GM12873 (cell line): ENCODE measurements at regions not wholly inside any gene's neighbourhood (a gene's known extent, or its start where the extent isn't known, plus 50 kb on each side); places are given as distances from the start of the nearest gene placed in this dataset.

Experiments used
- TF ChIP-seq, protein P1 (sequence below): IDR thresholded peaks from 2 replicates; pipeline ENCODE4 v1.5.1; 2012; ENCODE audit warnings: low read depth, mild to moderate bottlenecking, moderate library complexity, low read length, control low read depth; ENCODE audit not compliant: insufficient read depth; ENCODE audit errors: missing control alignments

DNA sequence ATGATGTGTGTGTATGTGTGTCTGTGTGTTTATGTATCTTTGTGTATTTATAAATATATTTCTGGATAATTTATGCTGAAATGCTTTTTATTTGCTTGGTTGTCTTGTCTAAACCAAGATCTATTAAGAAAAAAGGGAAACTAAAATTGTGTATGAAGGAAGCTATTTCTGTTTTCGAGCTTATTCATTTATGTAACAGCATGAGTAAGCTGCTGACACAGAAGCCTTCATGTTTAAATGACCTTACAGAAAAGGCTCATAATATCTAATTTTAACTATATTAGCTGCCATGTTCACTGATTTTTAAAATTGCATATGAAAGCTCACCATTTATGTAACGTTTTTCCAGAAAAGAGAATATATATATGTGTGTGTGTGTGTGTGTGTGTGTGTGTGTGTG lies 392.8 kb downstream of the PTH2R start:
- TF ChIP-seq, protein P1, sequence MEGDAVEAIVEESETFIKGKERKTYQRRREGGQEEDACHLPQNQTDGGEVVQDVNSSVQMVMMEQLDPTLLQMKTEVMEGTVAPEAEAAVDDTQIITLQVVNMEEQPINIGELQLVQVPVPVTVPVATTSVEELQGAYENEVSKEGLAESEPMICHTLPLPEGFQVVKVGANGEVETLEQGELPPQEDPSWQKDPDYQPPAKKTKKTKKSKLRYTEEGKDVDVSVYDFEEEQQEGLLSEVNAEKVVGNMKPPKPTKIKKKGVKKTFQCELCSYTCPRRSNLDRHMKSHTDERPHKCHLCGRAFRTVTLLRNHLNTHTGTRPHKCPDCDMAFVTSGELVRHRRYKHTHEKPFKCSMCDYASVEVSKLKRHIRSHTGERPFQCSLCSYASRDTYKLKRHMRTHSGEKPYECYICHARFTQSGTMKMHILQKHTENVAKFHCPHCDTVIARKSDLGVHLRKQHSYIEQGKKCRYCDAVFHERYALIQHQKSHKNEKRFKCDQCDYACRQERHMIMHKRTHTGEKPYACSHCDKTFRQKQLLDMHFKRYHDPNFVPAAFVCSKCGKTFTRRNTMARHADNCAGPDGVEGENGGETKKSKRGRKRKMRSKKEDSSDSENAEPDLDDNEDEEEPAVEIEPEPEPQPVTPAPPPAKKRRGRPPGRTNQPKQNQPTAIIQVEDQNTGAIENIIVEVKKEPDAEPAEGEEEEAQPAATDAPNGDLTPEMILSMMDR: no peak

DNA sequence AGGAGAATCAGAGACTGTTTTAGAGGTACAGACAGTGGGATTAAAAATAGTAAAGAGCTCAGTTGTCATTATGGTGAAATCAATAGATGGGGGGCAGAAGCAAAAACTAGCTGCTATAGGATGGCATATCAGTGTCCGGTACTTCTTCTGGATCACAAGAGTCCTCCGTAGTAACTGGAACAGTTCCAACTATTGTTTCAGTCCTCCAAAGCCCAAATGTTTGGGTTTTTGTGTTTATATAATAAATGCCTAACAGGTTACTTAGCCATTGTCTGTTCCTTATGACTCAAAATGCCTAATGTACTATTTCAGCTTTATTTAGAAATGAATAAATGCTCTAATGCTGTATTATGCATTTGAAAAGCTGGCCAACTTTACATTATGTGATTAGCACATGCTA lies 401.2 kb downstream of the PTH2R start:
- TF ChIP-seq, protein P1: no peak

DNA sequence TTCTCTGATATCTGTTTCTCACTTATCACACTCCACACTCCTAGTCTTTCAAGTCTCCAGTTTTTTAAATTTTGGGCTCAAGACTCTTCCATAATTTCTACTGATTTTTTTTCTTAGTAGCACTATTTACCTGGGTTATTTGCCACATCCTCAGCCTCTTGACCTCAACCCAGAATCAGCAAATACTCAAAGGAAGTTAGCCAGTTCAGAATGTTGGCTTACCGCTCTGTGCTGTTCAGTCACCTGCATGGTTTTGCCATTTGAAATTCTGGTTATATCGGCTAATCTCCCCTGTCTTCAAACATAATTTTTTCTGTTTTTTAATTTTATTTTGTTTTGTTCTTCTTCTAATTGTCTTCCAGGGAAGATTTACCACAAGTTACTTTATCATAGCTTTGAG lies 412.6 kb downstream of the PTH2R start:
- TF ChIP-seq, protein P1: no peak

DNA sequence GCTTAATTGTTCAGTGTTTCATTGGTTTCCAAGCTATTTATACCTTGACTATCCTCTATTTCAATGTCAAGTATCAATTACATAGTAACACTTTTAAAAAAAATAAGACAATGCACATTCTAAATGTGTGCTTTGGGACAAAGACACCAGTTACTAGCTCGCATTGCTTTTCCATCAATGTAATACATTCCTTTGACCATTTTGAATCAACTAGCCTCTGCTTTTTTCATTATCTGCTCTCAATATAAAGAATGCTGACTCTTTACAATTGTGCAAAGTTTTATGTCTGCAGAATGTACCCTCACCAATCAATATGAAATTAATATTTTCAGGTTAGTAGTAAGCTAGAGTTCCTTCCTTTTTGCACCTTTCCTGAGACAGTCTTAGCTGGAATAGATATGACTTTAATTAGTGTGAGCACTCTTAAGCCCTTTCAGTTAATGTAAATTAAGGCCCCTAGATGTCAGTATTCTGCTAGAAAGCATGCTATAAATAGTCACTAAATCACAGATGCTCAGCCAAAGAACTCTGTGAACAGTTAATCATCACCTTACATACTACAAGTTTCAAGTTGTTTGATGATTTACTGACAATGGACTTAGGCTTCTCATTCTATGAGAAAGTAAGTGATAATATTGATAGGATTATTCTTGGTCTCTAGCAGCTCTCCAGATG lies 413.6 kb downstream of the PTH2R start:
- TF ChIP-seq, protein P1: no peak

DNA sequence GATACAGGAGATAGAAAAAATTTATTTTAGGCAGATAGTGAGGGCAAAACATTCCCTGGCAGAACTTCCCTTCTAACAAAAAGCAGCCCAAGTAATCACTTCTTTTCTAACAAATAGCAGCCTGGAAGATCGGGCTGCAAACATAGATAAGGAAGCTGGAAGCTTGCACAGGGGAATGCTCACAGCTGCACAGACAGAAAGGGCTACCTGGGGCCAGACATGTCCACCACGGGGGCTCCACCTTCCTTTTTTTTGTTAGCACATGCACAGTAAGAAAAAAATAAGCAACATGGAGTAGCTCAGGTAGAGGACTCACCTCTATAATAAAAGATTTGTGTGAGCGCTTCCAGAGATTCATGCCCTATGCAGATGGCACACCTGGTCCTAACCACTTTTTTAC lies 420.5 kb downstream of the PTH2R start:
- TF ChIP-seq, protein P1: no peak

DNA sequence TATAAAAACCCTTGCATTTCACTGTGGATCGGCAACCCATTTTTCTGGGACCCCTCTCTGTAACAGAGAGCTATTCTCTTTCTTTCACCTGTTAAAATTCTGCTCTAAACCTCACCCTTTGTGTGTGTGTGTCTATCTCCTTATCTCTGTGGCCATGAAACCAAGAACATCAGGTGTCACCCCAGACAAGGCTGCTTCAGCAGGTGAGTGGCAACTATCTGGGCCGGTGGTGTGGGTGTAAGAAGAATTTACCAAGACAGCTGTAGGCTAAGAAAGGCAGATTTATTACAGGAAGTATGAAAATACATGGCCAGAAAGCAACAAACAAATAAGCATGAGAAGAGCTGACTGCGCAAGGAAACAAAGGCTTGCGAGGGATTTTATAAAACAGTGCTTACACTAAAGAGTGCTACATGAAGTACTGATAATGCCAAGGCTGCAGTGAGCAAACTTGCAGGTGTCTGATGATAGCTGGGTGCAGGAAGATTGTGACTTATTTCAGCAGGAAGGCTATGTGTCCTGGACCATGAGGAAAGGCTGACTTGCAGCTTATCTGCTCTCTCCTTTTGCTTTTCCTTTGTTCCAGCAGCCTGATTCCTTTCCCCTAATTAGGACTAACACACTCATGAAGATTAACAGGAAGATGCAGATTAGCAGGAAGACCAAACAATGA lies 421.1 kb downstream of the PTH2R start:
- TF ChIP-seq, protein P1: no peak

DNA sequence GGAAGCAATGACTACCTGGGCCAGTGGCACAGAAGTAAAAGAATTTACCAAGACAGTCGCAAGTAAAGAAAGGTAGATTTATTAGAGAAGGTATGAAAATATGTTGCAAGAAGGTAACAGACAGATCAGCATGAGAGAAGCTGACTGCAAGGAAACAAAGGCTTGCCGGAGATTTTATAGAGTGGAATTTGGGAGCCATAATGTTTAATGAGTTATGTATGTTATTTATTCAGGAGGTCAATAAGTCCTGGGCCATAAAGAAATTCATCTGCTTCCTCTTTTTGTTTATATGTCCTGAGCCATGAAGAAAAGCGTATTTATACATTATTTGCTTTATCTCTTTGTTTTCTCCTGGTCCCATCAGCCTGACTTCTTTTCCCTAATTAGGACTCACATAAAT lies 423.6 kb downstream of the PTH2R start:
- TF ChIP-seq, protein P1: no peak
